HFFc6 (cell line): ENCODE measurements at regions not wholly inside any gene's neighbourhood (a gene's known extent, or its start where the extent isn't known, plus 50 kb on each side); places are given as distances from the start of the nearest gene placed in this dataset.

Experiments used
- DNase-seq: peaks from one replicate; pipeline ENCODE4 v3.0.0-alpha.2; 2018
- H3K27ac Mint-ChIP-seq: 2 replicates; pipeline ENCODE4 v1.8.0; 2020; ENCODE audit warnings: mild to moderate bottlenecking, mixed read lengths
- H3K27me3 Mint-ChIP-seq: 2 replicates; pipeline ENCODE4 v1.8.0; 2021; ENCODE audit warnings: mild to moderate bottlenecking, moderate library complexity, mixed read lengths; ENCODE audit not compliant: insufficient read depth
- H3K36me3 Mint-ChIP-seq: 2 replicates; pipeline ENCODE4 v1.8.0; 2021; ENCODE audit warnings: low read depth, mixed read lengths
- H3K4me1 Mint-ChIP-seq: 2 replicates; pipeline ENCODE4 v1.8.0; 2020; ENCODE audit warnings: low read depth, mixed read lengths
- H3K4me3 Mint-ChIP-seq: 2 replicates; pipeline ENCODE4 v1.8.0; 2020; ENCODE audit warnings: mild to moderate bottlenecking, moderate library complexity, mixed read lengths
- H3K9me3 Mint-ChIP-seq: 2 replicates; pipeline ENCODE4 v1.8.0; 2020; ENCODE audit warnings: mild to moderate bottlenecking, mixed read lengths
- CTCF ChIP-seq: fragments of 200-600 bp; sonication (generic); IDR thresholded peaks from 2 replicates; pipeline ENCODE4 v1.5.0; 2021; ENCODE audit warnings: antibody characterized with exemption, mild to moderate bottlenecking

GRCh38 chr17:71003736-71004135 lies 834.4 kb downstream of the KCNJ2 start:
- Mint-ChIP-seq H3K9me3 (no peaks in the 10 kb centered on the region), H3K27ac (no peak overlapping the region), H3K4me3 (no peak overlapping the region), H3K4me1 (no peaks in the 10 kb centered on the region), H3K27me3 (peaks cover 2% of the 10 kb centered on the region; the same call in 1 of the 2 replicates), H3K36me3 (no peaks in the 10 kb centered on the region)
- no peak for DNase-seq
- TF ChIP-seq CTCF = no peak

GRCh38 chr17:71004413-71004812 lies 835.1 kb downstream of the KCNJ2 start:
- no peaks in the 10 kb centered on the region for H3K9me3 Mint-ChIP-seq
- no peak for TF ChIP-seq CTCF
- H3K36me3 Mint-ChIP-seq = no peaks in the 10 kb centered on the region
- H3K27ac Mint-ChIP-seq = no peak overlapping the region
- H3K4me3 Mint-ChIP-seq = no peak overlapping the region
- no peaks in the 10 kb centered on the region for H3K4me1 Mint-ChIP-seq
- H3K27me3 Mint-ChIP-seq = peaks cover 2% of the 10 kb centered on the region; the same call in 1 of the 2 replicates
- DNase-seq = no peak

GRCh38 chr17:71011391-71011790 lies 842.1 kb downstream of the KCNJ2 start:
- H3K36me3 Mint-ChIP-seq = no peaks in the 10 kb centered on the region
- DNase-seq = no peak
- H3K9me3 Mint-ChIP-seq = no peaks in the 10 kb centered on the region
- peaks cover 4% of the 10 kb centered on the region for H3K27me3 Mint-ChIP-seq
- TF ChIP-seq CTCF = no peak
- H3K4me3 Mint-ChIP-seq = no peak overlapping the region
- H3K4me1 Mint-ChIP-seq = no peaks in the 10 kb centered on the region
- H3K27ac Mint-ChIP-seq = no peak overlapping the region

GRCh38 chr17:71019699-71020098 lies 850.4 kb downstream of the KCNJ2 start:
- Mint-ChIP-seq H3K27ac (no peak overlapping the region), H3K4me3 (no peak overlapping the region), H3K9me3 (no peaks in the 10 kb centered on the region), H3K27me3 (peaks cover 2% of the 10 kb centered on the region; the same call in 1 of the 2 replicates), H3K36me3 (no peaks in the 10 kb centered on the region), H3K4me1 (no peaks in the 10 kb centered on the region)
- no peak for TF ChIP-seq CTCF
- DNase-seq = no peak

- Mint-ChIP-seq H3K9me3 (no peaks in the 10 kb centered on the region), H3K36me3 (no peaks in the 10 kb centered on the region), H3K27me3 (peaks cover under 1% of the 10 kb centered on the region; the same call in 1 of the 2 replicates), H3K27ac (no peak overlapping the region), H3K4me1 (no peaks in the 10 kb centered on the region), H3K4me3 (no peak overlapping the region)
- no peak for DNase-seq
- no peak for TF ChIP-seq CTCF
Observed at GRCh38 chr17:71022758-71023157, 853.4 kb downstream of the KCNJ2 start.
